CD4-positive, alpha-beta T cell (primary cell): ENCODE measurements at regions not wholly inside any gene's neighbourhood (a gene's known extent, or its start where the extent isn't known, plus 50 kb on each side); places are given as distances from the start of the nearest gene placed in this dataset.

ENCODE experiments used
- ATAC-seq: fragments of 200-7000 bp; cut with Tn5 transposase; one replicate; pipeline ENCODE4 v1.10.0; 2022; ENCODE audit warnings: mild to moderate bottlenecking; ENCODE audit not compliant: poor library complexity
- CTCF ChIA-PET: fragments of 350-600 bp; sonication (Branson Sonifier 250); formaldehyde crosslinking; loops from one replicate; lab custom pipeline; 2021; ENCODE audit warnings: antibody characterized with exemption, inconsistent platforms; lab: Charles Lee
- POLR2A ChIA-PET: fragments of 350-600 bp; sonication (Branson Sonifier 250); formaldehyde crosslinking; loops from one replicate; lab custom pipeline; 2021; ENCODE audit warnings: antibody characterized with exemption, inconsistent platforms; lab: Charles Lee
- DNase-seq, 14 experiments: peaks; one replicate each; pipeline ENCODE4 v3.0.0-alpha.2; 2013 to 2020; ENCODE audit warnings: mixed read lengths in 2 of 14
- H3K27ac ChIP-seq, 2 donors: one replicate each; pipeline versions ENCODE4 v1.5.1 to v1.7.0; 2013; ENCODE audit warnings: low read length in 2 of 2, low read depth in 1 of 2, mild to moderate bottlenecking in 1 of 2
- H3K27me3 ChIP-seq, 2 experiments: 1 replicate in 1 of 2; 2 replicates in 1 of 2; pipeline versions ENCODE4 v1.6.1 to v1.7.0; 2013; ENCODE audit warnings: low read length in 2 of 2, control low read depth in 1 of 2, mild to moderate bottlenecking in 1 of 2, moderate library complexity in 1 of 2; ENCODE audit not compliant: insufficient read depth in 2 of 2, control insufficient read depth in 1 of 2
- H3K36me3 ChIP-seq: one replicate; pipeline ENCODE4 v1.6.1; 2013; ENCODE audit warnings: low read length, control low read depth; ENCODE audit not compliant: insufficient read depth
- H3K4me1 ChIP-seq: one replicate; pipeline ENCODE4 v1.6.1; 2013; ENCODE audit warnings: low read length, control low read depth; ENCODE audit not compliant: insufficient read depth
- H3K4me3 ChIP-seq: one replicate; pipeline ENCODE4 v1.5.1; 2013; ENCODE audit warnings: mild to moderate bottlenecking, low read length, moderate library complexity
- H3K9me3 ChIP-seq, 2 experiments: 1 replicate in 1 of 2; 2 replicates in 1 of 2; pipeline versions ENCODE4 v1.6.1 to v1.7.0; 2013; ENCODE audit warnings: low read length in 2 of 2, mild to moderate bottlenecking in 2 of 2, control low read depth in 1 of 2, moderate library complexity in 1 of 2; ENCODE audit not compliant: control insufficient read depth in 1 of 2, insufficient read depth in 1 of 2
- H3K27ac Mint-ChIP-seq: one replicate; pipeline ENCODE4 v1.8.0; 2020; ENCODE audit warnings: mixed read lengths
- H3K27me3 Mint-ChIP-seq: one replicate; pipeline ENCODE4 v1.8.0; 2021; ENCODE audit warnings: mixed read lengths
- H3K36me3 Mint-ChIP-seq: one replicate; pipeline ENCODE4 v1.8.0; 2021; ENCODE audit warnings: low read depth, mixed read lengths
- H3K4me1 Mint-ChIP-seq: one replicate; pipeline ENCODE4 v1.8.0; 2021; ENCODE audit warnings: low read depth, mixed read lengths
- H3K4me3 Mint-ChIP-seq: one replicate; pipeline ENCODE4 v1.8.0; 2020; ENCODE audit warnings: mild to moderate bottlenecking, mixed read lengths
- H3K9me3 Mint-ChIP-seq: one replicate; pipeline ENCODE4 v1.8.0; 2020; ENCODE audit warnings: mixed read lengths
- intact Hi-C, 2 experiments: fragments of 100-400 bp; cut with DNase I in 1 of 2; cut with micrococcal nuclease in 1 of 2; formaldehyde crosslinking; loops; one replicate each; pipeline versions ENCODE4 v1.15.1 to v1.9.0; 2023 to 2025; cut with DNase I, micrococcal nuclease
- TF ChIP-seq, protein P1 (sequence below): fragments of 200-600 bp; IDR thresholded peaks from one replicate; pipeline ENCODE4 v1.8.0; 2022; ENCODE audit warnings: antibody characterized with exemption, mild to moderate bottlenecking

DNA sequence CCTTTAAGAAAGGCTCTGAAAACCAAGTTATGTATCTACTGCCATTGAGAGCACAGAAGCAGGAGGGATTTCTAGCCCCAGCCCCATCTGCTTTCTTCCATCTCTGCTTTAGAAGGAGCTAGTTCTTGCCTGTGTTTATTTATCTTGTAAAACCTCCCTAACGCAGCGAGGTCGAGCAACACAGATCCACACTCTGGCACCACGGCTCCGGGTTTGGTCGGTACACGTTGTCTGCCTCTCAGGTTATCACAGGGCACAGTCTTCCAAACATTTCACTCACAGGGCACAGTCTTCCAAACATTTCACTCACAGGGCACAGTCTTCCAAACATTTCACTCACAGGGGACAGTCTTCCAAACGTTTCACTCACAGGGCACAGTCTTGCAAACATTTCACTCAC is 69.7 kb upstream of the TLR3 start:
- TF ChIP-seq, protein P1, sequence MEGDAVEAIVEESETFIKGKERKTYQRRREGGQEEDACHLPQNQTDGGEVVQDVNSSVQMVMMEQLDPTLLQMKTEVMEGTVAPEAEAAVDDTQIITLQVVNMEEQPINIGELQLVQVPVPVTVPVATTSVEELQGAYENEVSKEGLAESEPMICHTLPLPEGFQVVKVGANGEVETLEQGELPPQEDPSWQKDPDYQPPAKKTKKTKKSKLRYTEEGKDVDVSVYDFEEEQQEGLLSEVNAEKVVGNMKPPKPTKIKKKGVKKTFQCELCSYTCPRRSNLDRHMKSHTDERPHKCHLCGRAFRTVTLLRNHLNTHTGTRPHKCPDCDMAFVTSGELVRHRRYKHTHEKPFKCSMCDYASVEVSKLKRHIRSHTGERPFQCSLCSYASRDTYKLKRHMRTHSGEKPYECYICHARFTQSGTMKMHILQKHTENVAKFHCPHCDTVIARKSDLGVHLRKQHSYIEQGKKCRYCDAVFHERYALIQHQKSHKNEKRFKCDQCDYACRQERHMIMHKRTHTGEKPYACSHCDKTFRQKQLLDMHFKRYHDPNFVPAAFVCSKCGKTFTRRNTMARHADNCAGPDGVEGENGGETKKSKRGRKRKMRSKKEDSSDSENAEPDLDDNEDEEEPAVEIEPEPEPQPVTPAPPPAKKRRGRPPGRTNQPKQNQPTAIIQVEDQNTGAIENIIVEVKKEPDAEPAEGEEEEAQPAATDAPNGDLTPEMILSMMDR = no peak
- H3K4me3 Mint-ChIP-seq = no peak overlapping the region
- ChIA-PET CTCF (no interaction called here), POLR2A (no interaction called here)
- no peaks in the 10 kb centered on the region for H3K9me3 ChIP-seq
- ATAC-seq (no peak), DNase-seq (no peak)
- no peaks in the 10 kb centered on the region for H3K36me3 Mint-ChIP-seq
- H3K9me3 Mint-ChIP-seq = no peaks in the 10 kb centered on the region
- no peaks in the 10 kb centered on the region for H3K4me1 Mint-ChIP-seq
- H3K36me3 ChIP-seq = no peaks in the 10 kb centered on the region
- no peaks in the 10 kb centered on the region for H3K4me1 ChIP-seq
- intact Hi-C loops = no loop called here
- H3K4me3 ChIP-seq = no peak overlapping the region
- peaks cover 4% of the 10 kb centered on the region for H3K27me3 Mint-ChIP-seq
- no peak overlapping the region for H3K27ac Mint-ChIP-seq
- no peak overlapping the region for H3K27ac ChIP-seq
- H3K27me3 ChIP-seq = no peaks in the 10 kb centered on the region

DNA sequence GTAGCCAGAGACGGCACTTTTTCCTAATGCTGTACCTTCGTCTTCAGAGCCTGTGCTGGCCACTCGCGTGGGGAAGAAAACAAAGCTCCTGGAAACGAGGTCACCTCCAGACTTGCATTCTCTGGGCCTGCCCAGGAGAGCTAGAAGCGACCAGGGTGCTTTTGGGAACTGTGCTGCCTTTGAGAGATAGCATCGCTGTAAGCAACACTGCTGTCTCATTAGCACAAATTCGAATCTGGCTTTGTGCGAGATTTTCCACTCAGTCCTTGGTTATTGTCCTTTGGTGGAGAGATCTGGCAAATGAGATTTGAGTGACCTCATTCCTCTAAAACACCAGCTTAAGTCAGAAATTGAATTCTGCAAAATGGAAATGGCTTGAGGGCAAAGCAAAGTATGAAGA is 66.1 kb upstream of the TLR3 start:
- intact Hi-C loops = no loop called here
- TF ChIP-seq, protein P1 = no peak

DNA sequence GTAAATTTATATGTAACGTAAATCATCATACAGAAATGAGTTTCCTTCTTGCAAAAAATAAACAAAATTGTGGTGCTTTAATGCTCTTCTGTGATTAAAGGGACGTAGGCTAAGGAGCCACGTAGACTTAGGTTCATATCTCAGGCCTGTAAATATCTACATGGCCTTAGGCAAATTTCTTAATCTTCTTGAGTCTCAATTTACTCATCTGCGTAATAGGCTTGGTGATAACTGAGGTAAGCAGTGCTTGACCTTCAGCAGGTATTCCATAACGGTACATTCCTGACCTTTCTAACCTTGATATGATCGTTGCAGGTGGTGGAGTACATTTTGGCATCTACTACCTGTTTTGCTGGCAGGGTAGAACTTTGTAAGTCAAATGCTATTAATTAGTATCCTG is 65.2 kb upstream of the TLR3 start:
- H3K36me3 ChIP-seq = no peaks in the 10 kb centered on the region
- Mint-ChIP-seq H3K4me1 (no peaks in the 10 kb centered on the region), H3K9me3 (no peaks in the 10 kb centered on the region), H3K27me3 (peaks cover 6% of the 10 kb centered on the region), H3K4me3 (no peak overlapping the region), H3K36me3 (no peaks in the 10 kb centered on the region), H3K27ac (no peak overlapping the region)
- TF ChIP-seq, protein P1 = no peak
- intact Hi-C loops = no loop called here
- no peak overlapping the region for H3K4me3 ChIP-seq
- CTCF ChIA-PET = no interaction called here
- DNase-seq (no peak), ATAC-seq (no peak)
- no peaks in the 10 kb centered on the region for H3K9me3 ChIP-seq
- POLR2A ChIA-PET = no interaction called here
- no peaks in the 10 kb centered on the region for H3K4me1 ChIP-seq
- no peak overlapping the region for H3K27ac ChIP-seq
- H3K27me3 ChIP-seq = no peaks in the 10 kb centered on the region

More for the DNA sequence above, 66.1 kb upstream of the TLR3 start:
- Mint-ChIP-seq H3K4me3 (no peak overlapping the region), H3K27ac (no peak overlapping the region), H3K36me3 (no peaks in the 10 kb centered on the region), H3K9me3 (no peaks in the 10 kb centered on the region), H3K27me3 (peaks cover 4% of the 10 kb centered on the region), H3K4me1 (no peaks in the 10 kb centered on the region)
- Histone ChIP-seq H3K9me3 (no peaks in the 10 kb centered on the region), H3K4me1 (no peaks in the 10 kb centered on the region), H3K36me3 (no peaks in the 10 kb centered on the region), H3K4me3 (no peak overlapping the region), H3K27me3 (no peaks in the 10 kb centered on the region), H3K27ac (no peak overlapping the region)
- DNase-seq (no peak), ATAC-seq (no peak)
- ChIA-PET CTCF (interaction anchor here (0.6 kb wide), 1 partner anchor 118 kb away, joined by 5 read pairs; no protein-coding TSS in a partner anchor), POLR2A (no interaction called here)
